OCI-LY3 (cell line): ENCODE measurements at regions not wholly inside any gene's neighbourhood (a gene's known extent, or its start where the extent isn't known, plus 50 kb on each side); places are given as distances from the start of the nearest gene placed in this dataset.

Source experiments
- EZH2phosphoT487 ChIP-seq: fragments of 200-600 bp; shearing (Covaris generic); IDR thresholded peaks from 2 replicates; pipeline ENCODE4 v1.6.1; 2018; ENCODE audit warnings: antibody characterized with exemption, mixed run types, low read depth
- TF ChIP-seq, protein P1 (sequence below): fragments of 200-600, 300-600 bp; sonication (generic); IDR thresholded peaks from 2 replicates; pipeline ENCODE4 v1.5.1; 2014; ENCODE audit warnings: antibody characterized with exemption, low read length, low read depth

DNA sequence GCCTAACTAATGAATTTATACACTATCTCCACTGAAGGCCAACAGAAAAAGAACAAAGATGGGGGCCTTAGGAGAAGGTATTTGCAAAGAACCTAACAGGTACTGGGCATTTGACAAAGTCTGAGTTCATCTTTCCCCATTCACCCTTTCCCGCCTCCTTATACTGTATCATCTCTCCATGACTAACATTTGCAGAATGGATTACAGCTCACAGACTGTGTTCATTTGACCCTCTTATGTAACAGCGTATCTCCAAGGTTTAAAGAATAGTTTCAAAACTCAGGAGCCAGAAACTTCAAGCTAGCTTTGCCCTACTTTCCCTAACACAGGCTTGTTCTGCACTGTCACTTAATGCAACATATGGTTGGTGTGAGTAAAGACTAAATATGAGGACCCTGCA lies 238.7 kb upstream of the CELF2 start:
- TF ChIP-seq, protein P1, sequence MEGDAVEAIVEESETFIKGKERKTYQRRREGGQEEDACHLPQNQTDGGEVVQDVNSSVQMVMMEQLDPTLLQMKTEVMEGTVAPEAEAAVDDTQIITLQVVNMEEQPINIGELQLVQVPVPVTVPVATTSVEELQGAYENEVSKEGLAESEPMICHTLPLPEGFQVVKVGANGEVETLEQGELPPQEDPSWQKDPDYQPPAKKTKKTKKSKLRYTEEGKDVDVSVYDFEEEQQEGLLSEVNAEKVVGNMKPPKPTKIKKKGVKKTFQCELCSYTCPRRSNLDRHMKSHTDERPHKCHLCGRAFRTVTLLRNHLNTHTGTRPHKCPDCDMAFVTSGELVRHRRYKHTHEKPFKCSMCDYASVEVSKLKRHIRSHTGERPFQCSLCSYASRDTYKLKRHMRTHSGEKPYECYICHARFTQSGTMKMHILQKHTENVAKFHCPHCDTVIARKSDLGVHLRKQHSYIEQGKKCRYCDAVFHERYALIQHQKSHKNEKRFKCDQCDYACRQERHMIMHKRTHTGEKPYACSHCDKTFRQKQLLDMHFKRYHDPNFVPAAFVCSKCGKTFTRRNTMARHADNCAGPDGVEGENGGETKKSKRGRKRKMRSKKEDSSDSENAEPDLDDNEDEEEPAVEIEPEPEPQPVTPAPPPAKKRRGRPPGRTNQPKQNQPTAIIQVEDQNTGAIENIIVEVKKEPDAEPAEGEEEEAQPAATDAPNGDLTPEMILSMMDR, result no peak
- no peak for TF ChIP-seq EZH2phosphoT487
